Endothelial cell of umbilical vein (primary cell): ENCODE measurements at regions not wholly inside any gene's neighbourhood (a gene's known extent, or its start where the extent isn't known, plus 50 kb on each side); places are given as distances from the start of the nearest gene placed in this dataset.

Source experiments
- BruUV-seq: library from RNA; stranded (reverse); fragments of 400-500 nt; replicated peaks from 2 replicates; lab custom pipeline; 2021; lab: Mats Ljungman, UMichigan
- CTCF ChIA-PET: fragments of 300-600, 350-600 bp; sonication (Branson Sonifier 250); formaldehyde crosslinking; loops from one replicate; lab custom pipeline; 2021; ENCODE audit warnings: antibody characterized with exemption, inconsistent platforms; lab: Charles Lee
- POLR2A ChIA-PET: fragments of 300-600, 350-600 bp; sonication (Branson Sonifier 250); formaldehyde crosslinking; loops from one replicate; lab custom pipeline; 2021; ENCODE audit warnings: antibody characterized with exemption, inconsistent platforms; lab: Charles Lee
- DNase-seq: peaks from one replicate; pipeline ENCODE4 v3.0.0-alpha.2; 2011; ENCODE audit warnings: low read depth, low spot score
- FAIRE-seq: peaks from 2 replicates; lab custom pipeline; 2011; peaks lifted over from hg19 to GRCh38; lab: Jason Lieb, UNC
- H2AFZ ChIP-seq: 2 replicates; pipeline ENCODE4 v1.6.0; 2012; ENCODE audit warnings: low read depth, low read length, control low read depth, inconsistent platforms
- H3K27ac ChIP-seq: 2 replicates; pipeline ENCODE4 v1.5.1; 2011; ENCODE audit warnings: low read depth, mild to moderate bottlenecking, control low read depth, low read length, moderate library complexity; ENCODE audit not compliant: insufficient read depth
- H3K27me3 ChIP-seq, 2 experiments: 2 replicates each; pipeline versions ENCODE4 v1.6.0 to v1.6.1; 2011; ENCODE audit warnings: low read length in 2 of 2, mixed read lengths in 1 of 2; ENCODE audit not compliant: control insufficient read depth in 2 of 2, insufficient read depth in 2 of 2
- H3K36me3 ChIP-seq, 2 experiments: 2 replicates in 1 of 2; 3 replicates in 1 of 2; pipeline ENCODE4 v1.5.1; 2011; ENCODE audit warnings: low read length in 2 of 2, mild to moderate bottlenecking in 1 of 2, moderate library complexity in 1 of 2; ENCODE audit not compliant: control insufficient read depth in 2 of 2, insufficient read depth in 2 of 2; ENCODE audit errors: extremely low read depth in 1 of 2
- H3K4me1 ChIP-seq: 3 replicates; pipeline ENCODE4 v1.5.1; 2011; ENCODE audit warnings: mild to moderate bottlenecking, low read length; ENCODE audit not compliant: control insufficient read depth, insufficient read depth; ENCODE audit errors: extremely low read depth
- H3K4me2 ChIP-seq: 2 replicates; pipeline ENCODE4 v1.6.1; 2011; ENCODE audit warnings: low read length, control low read depth, mixed read lengths; ENCODE audit not compliant: insufficient read depth
- H3K4me3 ChIP-seq, 3 experiments: fragments of 200-600 bp in 1 of 3; sonication (generic), shearing (Covaris generic) in 1 of 3; replicated peaks in 1 of 3; 2 replicates each; pipeline ENCODE4 v1.5.1; 2011 to 2016; ENCODE audit warnings: control low read depth in 3 of 3, low read length in 3 of 3, mild to moderate bottlenecking in 2 of 3, inconsistent platforms in 1 of 3, low read depth in 1 of 3, moderate library complexity in 1 of 3; ENCODE audit not compliant: insufficient read depth in 1 of 3
- H3K79me2 ChIP-seq: 2 replicates; pipeline ENCODE4 v1.6.0; 2012; ENCODE audit warnings: low read length, inconsistent platforms; ENCODE audit not compliant: control insufficient read depth, insufficient read depth
- H3K9ac ChIP-seq: replicated peaks from 2 replicates; pipeline ENCODE3; 2011; ENCODE audit warnings: low read length, control low read depth; ENCODE audit not compliant: insufficient read depth; ENCODE audit errors: extremely low read depth
- H3K9me1 ChIP-seq: replicated peaks from 3 replicates; pipeline ENCODE4 v1.6.0; 2011; ENCODE audit warnings: mild to moderate bottlenecking, low read length; ENCODE audit not compliant: control insufficient read depth, insufficient read depth; ENCODE audit errors: extremely low read depth
- H3K9me3 ChIP-seq: replicated peaks from 2 replicates; pipeline ENCODE4 v1.5.1; 2012; ENCODE audit warnings: low read length, inconsistent platforms; ENCODE audit not compliant: control insufficient read depth, insufficient read depth
- H4K20me1 ChIP-seq: replicated peaks from 2 replicates; pipeline ENCODE3; 2011; ENCODE audit warnings: mild to moderate bottlenecking, low read length; ENCODE audit not compliant: control insufficient read depth, insufficient read depth; ENCODE audit errors: extremely low read depth
- CTCF ChIP-seq, 2 donors: IDR thresholded peaks; 1 replicate in 1 of 2; 2 replicates in 1 of 2; pipeline ENCODE4 v1.5.1; 2011; ENCODE audit warnings: low read length in 2 of 2, mild to moderate bottlenecking in 2 of 2, moderate library complexity in 2 of 2, control low read depth in 1 of 2, inconsistent platforms in 1 of 2, low read depth in 1 of 2; ENCODE audit not compliant: insufficient read depth in 1 of 2; ENCODE audit errors: extremely low read depth in 1 of 2
- GATA2 ChIP-seq: IDR thresholded peaks from 2 replicates; pipeline ENCODE4 v1.7.0; 2011; ENCODE audit warnings: low read depth, mild to moderate bottlenecking, moderate library complexity, mixed read lengths, low read length; ENCODE audit not compliant: insufficient read length, insufficient read depth
- MAX ChIP-seq: IDR thresholded peaks from 2 replicates; pipeline ENCODE4 v1.6.1; 2011; ENCODE audit not compliant: insufficient read depth, insufficient read length
- POLR2AphosphoS5 ChIP-seq: IDR thresholded peaks from 2 replicates; pipeline ENCODE4 v1.6.1; 2012; ENCODE audit warnings: low read depth, mild to moderate bottlenecking, control low read depth, low read length, moderate library complexity; ENCODE audit not compliant: insufficient read depth
- dilution Hi-C: fragments of 300-500 bp; cut with MboI; formaldehyde crosslinking; loops from one replicate; pipeline ENCODE4 v1.15.0; 2019; ENCODE audit warnings: low sequenced_read_pairs; ENCODE audit not compliant: extremely low pct_ligation_motif_present
- intact Hi-C: fragments of 100-400 bp; cut with micrococcal nuclease; formaldehyde crosslinking; loops from one replicate; pipeline ENCODE4 v1.10.0; 2022

GRCh38 chr4:124437853-124438495, 274.6 kb downstream of the ANKRD50 start:
- Histone ChIP-seq H3K36me3 (no peaks in the 10 kb centered on the region), H3K79me2 (no peaks in the 10 kb centered on the region), H3K27me3 (no peaks in the 10 kb centered on the region), H3K4me3 (no peak overlapping the region), H3K27ac (peak overlapping the region; percentile 33), H3K9ac (no peak overlapping the region), H2AFZ (peak overlapping the region; percentile 63), H3K9me1 (no peaks in the 10 kb centered on the region), H4K20me1 (no peaks in the 10 kb centered on the region), H3K4me1 (peaks cover 37% of the 10 kb centered on the region), H3K9me3 (no peaks in the 10 kb centered on the region), H3K4me2 (peak overlapping the region; percentile 3)
- BruUV-seq: no TSS peak
- ChIA-PET POLR2A (no interaction called here), CTCF (interaction anchor here (0.7 to 2.2 kb wide), 5 partner anchors 11 to 807 kb away, joined by 3 to 10 read pairs (median 3); no protein-coding TSS in a partner anchor)
- FAIRE-seq: no peak
- dilution Hi-C loops (no loop called here), intact Hi-C loops (loop anchor here (10.0 kb wide), 1 partner anchor 957 kb away; no protein-coding TSS in a partner anchor)
- TF ChIP-seq MAX: no peak
- TF ChIP-seq POLR2AphosphoS5: no peak
- peak; percentile 81 for TF ChIP-seq GATA2
- no peak for TF ChIP-seq CTCF (IDR thresholded peaks at IDR 0.05; ENCODE audit: extremely low read depth in 1 of 2, insufficient read depth in 1 of 2, low read depth in 1 of 2, low read length in 2 of 2)
- DNase-seq: peak; percentile 47
